Kidney (tissue), 13 donors: ENCODE measurements at regions not wholly inside any gene's neighbourhood (a gene's known extent, or its start where the extent isn't known, plus 50 kb on each side); places are given as distances from the start of the nearest gene placed in this dataset.

Experiments
- DNase-seq, 5 donors: peaks; one replicate each; pipeline ENCODE4 v3.0.0-alpha.2; 2013 to 2020
- FAIRE-seq: peaks from 2 replicates; lab custom pipeline; 2012; peaks lifted over from hg19 to GRCh38; lab: Jason Lieb, UNC
- H3K27ac ChIP-seq, 2 donors: one replicate each; pipeline ENCODE4 v1.7.0; 2013; ENCODE audit warnings: low read depth in 2 of 2, low read length in 2 of 2, inconsistent platforms in 1 of 2
- H3K27me3 ChIP-seq: one replicate; pipeline ENCODE4 v1.7.1; 2013; ENCODE audit warnings: low read length, inconsistent platforms; ENCODE audit not compliant: control insufficient read depth, insufficient read depth
- H3K36me3 ChIP-seq, 3 donors: one replicate each; pipeline versions ENCODE4 v1.7.0 to v1.7.1; 2013; ENCODE audit warnings: low read length in 3 of 3, control low read depth in 1 of 3, inconsistent platforms in 1 of 3; ENCODE audit not compliant: insufficient read depth in 3 of 3, control insufficient read depth in 2 of 3
- H3K4me1 ChIP-seq, 3 donors: one replicate each; pipeline versions ENCODE4 v1.7.0 to v1.7.1; 2013; ENCODE audit warnings: low read length in 3 of 3, inconsistent platforms in 1 of 3, low read depth in 1 of 3; ENCODE audit not compliant: control insufficient read depth in 2 of 3, insufficient read depth in 2 of 3
- H3K4me3 ChIP-seq, 3 donors: one replicate each; pipeline versions ENCODE4 v1.7.0 to v1.8.1; 2013; ENCODE audit warnings: low read length in 3 of 3, control low read depth in 1 of 3, inconsistent platforms in 1 of 3
- H3K9ac ChIP-seq, 3 donors: one replicate each; pipeline versions ENCODE4 v1.7.0 to v1.7.1; 2013; ENCODE audit warnings: low read length in 3 of 3, control low read depth in 1 of 3, inconsistent platforms in 1 of 3
- H3K9me3 ChIP-seq, 3 donors: one replicate each; pipeline versions ENCODE4 v1.7.0 to v1.7.1; 2013; ENCODE audit warnings: low read length in 3 of 3, control low read depth in 1 of 3, inconsistent platforms in 1 of 3; ENCODE audit not compliant: control insufficient read depth in 2 of 3, insufficient read depth in 1 of 3
- intact Hi-C: fragments of 100-400 bp; cut with DNase I; formaldehyde crosslinking; loops from one replicate; pipeline ENCODE4 v1.11.1; 2022
- TF ChIP-seq, protein P1 (sequence below): IDR thresholded peaks from 3 replicates; pipeline ENCODE4 v1.5.1; 2012; ENCODE audit warnings: mild to moderate bottlenecking, moderate library complexity, borderline replicate concordance; ENCODE audit not compliant: insufficient read depth; ENCODE audit errors: extremely low read depth
- donor health status: control.
- donor health status: control.
- donor health status: control.
- donor health status: control.
- donor health status: control.
- donor health status: DM: yes; HTN: yes; CAD: no.
- donor health status: Normal renal cell carcinoma (clear cell type).

GRCh38 chr2:67856866-67857265 lies 205.9 kb downstream of the C1D start:
- no peak overlapping the region for H3K4me3 ChIP-seq
- TF ChIP-seq, protein P1, sequence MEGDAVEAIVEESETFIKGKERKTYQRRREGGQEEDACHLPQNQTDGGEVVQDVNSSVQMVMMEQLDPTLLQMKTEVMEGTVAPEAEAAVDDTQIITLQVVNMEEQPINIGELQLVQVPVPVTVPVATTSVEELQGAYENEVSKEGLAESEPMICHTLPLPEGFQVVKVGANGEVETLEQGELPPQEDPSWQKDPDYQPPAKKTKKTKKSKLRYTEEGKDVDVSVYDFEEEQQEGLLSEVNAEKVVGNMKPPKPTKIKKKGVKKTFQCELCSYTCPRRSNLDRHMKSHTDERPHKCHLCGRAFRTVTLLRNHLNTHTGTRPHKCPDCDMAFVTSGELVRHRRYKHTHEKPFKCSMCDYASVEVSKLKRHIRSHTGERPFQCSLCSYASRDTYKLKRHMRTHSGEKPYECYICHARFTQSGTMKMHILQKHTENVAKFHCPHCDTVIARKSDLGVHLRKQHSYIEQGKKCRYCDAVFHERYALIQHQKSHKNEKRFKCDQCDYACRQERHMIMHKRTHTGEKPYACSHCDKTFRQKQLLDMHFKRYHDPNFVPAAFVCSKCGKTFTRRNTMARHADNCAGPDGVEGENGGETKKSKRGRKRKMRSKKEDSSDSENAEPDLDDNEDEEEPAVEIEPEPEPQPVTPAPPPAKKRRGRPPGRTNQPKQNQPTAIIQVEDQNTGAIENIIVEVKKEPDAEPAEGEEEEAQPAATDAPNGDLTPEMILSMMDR = no peak
- no peaks in the 10 kb centered on the region for H3K27me3 ChIP-seq
- H3K4me1 ChIP-seq = peaks cover 0 to 4% (median 0%) of the 10 kb centered on the region in 3 donors
- intact Hi-C loops = no loop called here
- DNase-seq (no peak), FAIRE-seq (no peak)
- H3K36me3 ChIP-seq = no peaks in the 10 kb centered on the region
- no peak overlapping the region for H3K9ac ChIP-seq
- no peaks in the 10 kb centered on the region for H3K9me3 ChIP-seq
- H3K27ac ChIP-seq = no peak overlapping the region

GRCh38 chr2:67857836-67858235 lies 205.0 kb downstream of the C1D start:
- no peak overlapping the region for H3K9ac ChIP-seq

DNA sequence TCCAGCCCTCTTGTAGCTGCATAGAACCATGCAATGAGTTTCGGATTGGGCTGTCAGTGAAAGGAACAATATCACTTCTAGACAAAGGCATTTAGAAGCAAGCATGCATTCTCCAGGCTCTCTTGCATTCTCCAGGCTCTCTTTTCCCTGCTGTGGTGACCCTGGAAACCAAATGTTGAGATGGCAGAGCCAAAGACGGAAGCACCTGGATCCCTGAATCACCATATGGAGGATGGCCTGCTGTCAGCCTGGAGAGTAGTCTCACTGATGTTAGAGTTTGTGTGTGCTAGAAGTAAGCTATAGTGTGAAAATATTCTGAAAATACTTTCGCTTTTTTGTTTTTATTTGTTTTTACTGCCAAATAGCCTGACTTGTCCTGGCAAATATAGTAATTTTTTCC lies 203.9 kb downstream of the C1D start:
- FAIRE-seq (no peak), DNase-seq (no peak)
- Histone ChIP-seq H3K9me3 (no peaks in the 10 kb centered on the region), H3K27me3 (no peaks in the 10 kb centered on the region), H3K4me3 (no peak overlapping the region), H3K27ac (no peak overlapping the region), H3K9ac (no peak overlapping the region), H3K36me3 (no peaks in the 10 kb centered on the region), H3K4me1 (peaks cover 0 to 4% (median 0%) of the 10 kb centered on the region in 3 donors)
- intact Hi-C loops = no loop called here
- TF ChIP-seq, protein P1 = no peak

More at GRCh38 chr2:67857836-67858235, 205.0 kb downstream of the C1D start:
- H3K9me3 ChIP-seq = no peaks in the 10 kb centered on the region
- no peaks in the 10 kb centered on the region for H3K27me3 ChIP-seq
- H3K4me3 ChIP-seq = no peak overlapping the region
- peaks cover 0 to 4% (median 0%) of the 10 kb centered on the region in 3 donors for H3K4me1 ChIP-seq
- intact Hi-C loops = no loop called here
- DNase-seq (no peak), FAIRE-seq (no peak)
- H3K36me3 ChIP-seq = no peaks in the 10 kb centered on the region
- TF ChIP-seq, protein P1 = no peak
- no peak overlapping the region for H3K27ac ChIP-seq

GRCh38 chr2:67865917-67866316 lies 196.9 kb downstream of the C1D start:
- H3K4me3 ChIP-seq = no peak overlapping the region
- H3K36me3 ChIP-seq = no peaks in the 10 kb centered on the region
- no peak overlapping the region for H3K9ac ChIP-seq
- H3K4me1 ChIP-seq = peaks cover 0 to 3% (median 0%) of the 10 kb centered on the region in 3 donors
- FAIRE-seq (no peak), DNase-seq (peak in 3 of 5 donors; percentile 52 to 76 (median 75))
- intact Hi-C loops = no loop called here
- H3K9me3 ChIP-seq = no peaks in the 10 kb centered on the region
- H3K27ac ChIP-seq = no peak overlapping the region
- no peaks in the 10 kb centered on the region for H3K27me3 ChIP-seq
- TF ChIP-seq, protein P1 = no peak
